KBM-7 (cell line): ENCODE measurements at regions not wholly inside any gene's neighbourhood (a gene's known extent, or its start where the extent isn't known, plus 50 kb on each side); places are given as distances from the start of the nearest gene placed in this dataset.
A peak's percentile ranks its signal among the peaks of the same experiment; 100 is the strongest.

Source experiments
- DNase-seq: peaks from one replicate; pipeline ENCODE4 v3.0.0-alpha.2; 2015
- in situ Hi-C: fragments of 300-500 bp; cut with MboI; formaldehyde crosslinking; loops from 2 replicates; pipeline ENCODE4 v1.14.3; 2020; ENCODE audit warnings: low sequenced_read_pairs, low pct_unique_long_range_greater_than_20kb, mixed read lengths

DNA sequence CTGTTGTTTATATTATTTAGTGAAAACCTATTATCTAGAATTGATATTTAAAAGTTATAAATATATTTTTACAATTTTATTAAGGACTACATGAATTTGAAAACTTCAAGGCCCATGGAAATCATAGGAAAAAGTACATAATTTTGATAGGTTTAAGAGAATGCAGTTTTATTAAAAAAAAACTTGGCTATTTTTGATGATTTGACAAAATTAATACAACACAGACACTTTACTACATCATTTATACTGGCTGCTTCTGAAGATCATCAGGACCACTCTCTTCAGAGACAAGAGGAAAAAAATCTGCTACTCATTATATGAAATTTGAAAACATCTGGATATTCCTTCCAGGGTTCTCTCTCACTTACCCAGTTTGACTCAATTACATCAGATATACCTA is 637.7 kb downstream of the BCKDHB start:
- no peak for DNase-seq
- in situ Hi-C loops, result no loop called here

DNA sequence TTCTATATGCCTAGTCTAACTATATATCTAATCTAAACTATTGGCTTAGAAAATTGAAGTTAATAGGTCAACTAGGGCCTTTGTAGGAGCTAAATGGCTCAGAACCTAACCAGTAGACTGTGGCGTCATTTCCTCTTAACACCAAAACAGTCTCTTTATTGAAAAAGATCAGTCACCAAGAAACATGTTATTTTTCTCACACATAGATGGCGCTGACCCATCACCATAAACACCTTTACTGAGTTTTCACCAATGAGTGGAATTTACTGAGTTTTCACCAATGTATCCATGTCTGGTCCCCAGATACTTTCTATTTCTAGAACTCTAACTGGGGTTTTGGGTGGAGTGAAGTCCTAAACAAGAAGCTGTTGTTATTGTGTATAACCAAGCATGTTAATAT is 636.0 kb downstream of the BCKDHB start:
- in situ Hi-C loops, result no loop called here
- DNase-seq, result peak; percentile 49

GRCh38 chr6:80733641-80734040 is 627.2 kb downstream of the BCKDHB start:
- in situ Hi-C loops, result no loop called here
- no peak for DNase-seq

DNA sequence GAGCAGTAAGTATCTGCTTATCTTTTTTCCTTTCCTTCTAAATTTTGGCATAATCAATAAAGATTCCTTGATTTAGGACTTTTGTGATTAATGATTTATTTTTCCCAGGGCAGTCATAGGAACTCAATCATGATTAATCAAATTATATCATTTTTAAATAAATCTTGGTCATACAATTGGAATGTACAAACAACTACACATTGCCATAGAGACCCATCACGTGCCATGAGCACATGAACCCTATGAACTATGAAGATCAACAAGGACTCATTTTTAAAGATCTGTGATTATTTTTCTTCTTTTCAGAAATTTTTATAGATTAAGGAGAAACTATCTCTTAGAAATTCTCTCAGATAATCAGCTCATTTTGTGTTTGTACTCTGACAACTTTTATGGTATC is 622.4 kb downstream of the BCKDHB start:
- in situ Hi-C loops, result no loop called here
- no peak for DNase-seq

GRCh38 chr6:80728101-80728750 is 621.8 kb downstream of the BCKDHB start:
- in situ Hi-C loops, result no loop called here
- DNase-seq, result no peak

GRCh38 chr6:80725156-80725930 is 618.9 kb downstream of the BCKDHB start:
- in situ Hi-C loops, result no loop called here
- DNase-seq, result no peak

- DNase-seq, result no peak
- in situ Hi-C loops, result no loop called here
Observed at GRCh38 chr6:80720824-80721223, 614.4 kb downstream of the BCKDHB start.

GRCh38 chr6:80714513-80714912 is 608.0 kb downstream of the BCKDHB start:
- DNase-seq, result no peak
- in situ Hi-C loops, result no loop called here

DNA sequence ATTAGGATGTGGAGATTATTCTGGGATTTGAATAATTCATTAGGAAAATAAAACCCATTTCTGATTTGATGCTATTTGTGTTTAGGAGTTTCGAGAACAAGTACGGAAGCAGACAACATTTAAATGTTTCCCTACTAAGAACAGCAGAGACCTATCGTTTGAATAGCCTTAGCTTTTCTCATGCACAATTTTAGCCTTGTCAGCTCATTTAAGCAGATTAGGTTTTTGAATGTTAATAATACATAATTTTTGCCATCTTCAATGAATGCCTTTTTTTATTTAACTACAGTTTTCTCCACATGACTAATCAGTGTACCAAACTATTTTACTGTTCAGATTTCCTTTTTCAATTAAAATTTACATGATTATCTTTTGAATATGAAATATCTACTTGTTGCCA is 592.0 kb downstream of the BCKDHB start:
- in situ Hi-C loops, result no loop called here
- no peak for DNase-seq

DNA sequence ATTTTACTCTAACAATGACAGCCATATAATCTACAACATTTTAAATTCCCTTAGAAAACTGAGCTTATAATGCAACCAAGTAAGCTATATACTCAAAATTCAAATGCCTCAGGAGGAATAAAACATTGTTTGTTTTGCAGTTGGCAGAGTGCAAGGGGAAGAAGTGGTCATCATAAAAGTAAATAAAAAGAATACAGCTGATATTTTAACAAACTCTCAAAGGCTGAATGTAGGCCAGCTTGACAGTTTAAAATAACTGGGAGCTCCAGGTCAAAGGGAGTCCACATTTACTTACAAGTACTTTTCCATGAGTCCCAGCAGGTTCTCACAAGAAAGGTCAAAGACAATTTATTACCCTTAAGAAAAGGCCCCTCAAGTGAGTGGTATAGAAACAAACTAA is 589.8 kb downstream of the BCKDHB start:
- in situ Hi-C loops, result no loop called here
- no peak for DNase-seq

DNA sequence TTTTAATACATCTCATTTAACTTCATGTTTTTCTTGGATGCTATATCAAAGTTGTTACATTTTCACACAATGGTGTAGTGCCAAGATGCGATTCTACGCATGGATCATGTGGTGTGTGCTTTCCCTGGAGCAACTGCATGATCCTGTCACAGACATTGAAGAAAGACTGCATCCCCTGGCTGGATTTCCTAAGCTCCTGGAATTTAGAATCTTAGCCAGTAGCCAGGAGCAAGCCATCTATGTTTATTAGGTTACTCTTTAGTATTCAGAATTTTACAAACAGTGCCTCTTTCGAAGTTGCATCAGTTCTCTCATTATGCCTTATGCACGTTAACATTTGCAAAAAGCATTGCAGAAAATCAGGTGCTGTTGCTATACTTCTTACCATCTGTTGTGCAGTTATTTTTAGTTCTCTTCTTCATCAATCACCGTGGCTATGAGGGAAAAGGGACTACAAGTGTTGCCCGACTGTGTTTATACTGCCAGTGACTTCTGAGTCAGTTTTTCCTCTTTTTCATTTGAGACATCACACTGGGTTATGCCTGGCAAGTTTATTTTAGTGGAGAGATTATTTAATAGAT is 584.2 kb downstream of the BCKDHB start:
- in situ Hi-C loops, result no loop called here
- DNase-seq, result no peak

DNA sequence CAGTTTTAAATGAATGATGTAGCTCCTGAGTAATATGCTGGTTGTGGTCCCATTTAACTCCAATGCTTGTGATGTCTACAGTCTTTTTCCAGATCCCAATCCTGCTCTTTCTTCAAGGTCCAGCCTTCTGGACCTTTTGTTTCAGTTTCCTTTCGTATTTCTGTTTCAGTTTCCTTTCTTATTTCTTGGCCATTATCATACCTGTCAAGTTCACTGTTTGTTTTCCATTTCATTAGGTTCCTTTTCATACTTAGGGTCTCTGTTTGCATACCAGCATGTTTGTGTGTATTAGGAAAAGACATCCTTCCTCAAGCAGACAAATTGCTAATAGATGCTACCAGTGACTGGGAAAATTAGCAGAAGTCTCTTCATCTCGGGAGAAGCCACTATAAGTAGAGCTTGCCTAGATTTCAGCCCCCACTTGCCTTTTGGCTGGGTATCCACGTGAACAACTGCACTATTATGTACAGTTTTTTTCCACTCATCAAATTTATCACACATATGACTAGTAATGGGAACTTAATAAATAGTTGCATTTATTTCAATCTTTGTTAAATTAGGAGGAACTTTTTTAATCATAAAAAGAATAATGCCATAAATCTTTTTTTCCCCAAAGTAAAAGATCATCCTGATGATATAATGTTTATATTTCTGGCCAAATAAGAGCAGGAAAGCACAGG is 583.4 kb downstream of the BCKDHB start:
- in situ Hi-C loops, result no loop called here

DNA sequence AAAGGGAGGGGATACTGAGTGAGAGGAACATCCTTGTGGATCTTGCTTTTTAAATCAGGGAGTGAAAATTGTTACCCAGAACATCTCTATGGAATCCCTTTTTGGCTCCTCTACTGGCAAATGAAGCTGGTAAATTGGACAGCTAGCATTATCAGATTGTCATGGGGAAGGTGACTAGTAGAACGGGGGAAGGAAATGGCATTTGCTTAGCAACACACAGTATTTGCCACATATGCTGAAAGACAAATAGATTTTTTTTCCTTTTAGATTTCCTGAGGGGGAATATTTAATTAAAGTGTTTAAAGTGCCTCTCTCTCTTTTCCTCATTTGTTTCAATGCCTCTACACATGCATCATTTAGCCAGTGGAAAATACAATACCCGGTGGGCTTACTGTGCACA is 573.5 kb downstream of the BCKDHB start:
- in situ Hi-C loops, result no loop called here

More for the DNA sequence above, 583.4 kb downstream of the BCKDHB start:
- no peak for DNase-seq

GRCh38 chr6:80676386-80676785 is 569.9 kb downstream of the BCKDHB start:
- in situ Hi-C loops, result no loop called here

More for the DNA sequence above, 573.5 kb downstream of the BCKDHB start:
- DNase-seq, result no peak

GRCh38 chr6:80674669-80675068 is 568.2 kb downstream of the BCKDHB start:
- in situ Hi-C loops, result no loop called here

More at GRCh38 chr6:80676386-80676785, 569.9 kb downstream of the BCKDHB start:
- no peak for DNase-seq

GRCh38 chr6:80673367-80673766 is 566.9 kb downstream of the BCKDHB start:
- DNase-seq, result no peak
- in situ Hi-C loops, result no loop called here

More at GRCh38 chr6:80674669-80675068, 568.2 kb downstream of the BCKDHB start:
- DNase-seq, result no peak

DNA sequence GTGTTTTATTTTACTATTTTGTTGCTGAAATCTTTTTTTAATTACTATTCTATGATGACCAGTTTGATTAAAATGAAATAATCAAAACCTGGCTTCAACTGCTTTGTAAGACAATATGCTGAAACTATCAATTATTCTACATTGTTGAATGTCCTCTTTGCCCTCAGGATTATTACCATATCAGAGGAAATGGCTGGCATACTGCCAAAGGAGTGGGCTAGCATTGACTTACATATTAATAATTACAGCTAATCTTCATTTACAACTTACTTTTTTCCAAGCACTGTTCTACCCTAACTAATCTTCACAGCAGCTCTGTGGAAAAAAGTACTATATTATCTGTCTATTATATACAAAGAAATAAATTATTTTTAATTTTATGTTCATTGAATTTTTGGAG is 560.5 kb downstream of the BCKDHB start:
- in situ Hi-C loops, result no loop called here
- no peak for DNase-seq

- no peak for DNase-seq
- in situ Hi-C loops, result no loop called here
Observed at GRCh38 chr6:80658926-80659325, 552.5 kb downstream of the BCKDHB start.

DNA sequence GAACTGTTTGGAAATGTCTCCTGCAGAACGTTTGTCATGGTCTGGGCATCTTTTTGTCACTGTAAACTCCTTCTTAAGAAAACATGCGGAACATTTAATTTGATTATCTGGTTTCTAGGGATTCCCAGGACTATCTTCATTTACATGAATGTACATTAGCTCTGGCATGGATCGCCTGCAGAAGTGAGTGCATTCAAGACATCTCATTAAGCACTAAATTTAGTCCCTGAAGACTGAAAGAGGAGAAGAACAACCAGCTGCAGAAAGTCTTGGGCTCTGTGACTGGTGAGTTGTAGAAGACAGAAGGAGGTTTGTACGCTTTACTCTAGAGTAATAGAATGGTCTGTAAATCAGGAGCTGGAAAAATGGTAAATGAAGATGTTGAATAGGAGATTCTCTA is 540.7 kb downstream of the BCKDHB start:
- in situ Hi-C loops, result no loop called here
- DNase-seq, result no peak

GRCh38 chr6:80643881-80644280 is 537.4 kb downstream of the BCKDHB start:
- no peak for DNase-seq
- in situ Hi-C loops, result no loop called here
